ENCODE measurements at regions not wholly inside any gene's neighbourhood (a gene's known extent, or its start where the extent isn't known, plus 50 kb on each side); places are given as distances from the start of the nearest gene placed in this dataset.

DNA sequence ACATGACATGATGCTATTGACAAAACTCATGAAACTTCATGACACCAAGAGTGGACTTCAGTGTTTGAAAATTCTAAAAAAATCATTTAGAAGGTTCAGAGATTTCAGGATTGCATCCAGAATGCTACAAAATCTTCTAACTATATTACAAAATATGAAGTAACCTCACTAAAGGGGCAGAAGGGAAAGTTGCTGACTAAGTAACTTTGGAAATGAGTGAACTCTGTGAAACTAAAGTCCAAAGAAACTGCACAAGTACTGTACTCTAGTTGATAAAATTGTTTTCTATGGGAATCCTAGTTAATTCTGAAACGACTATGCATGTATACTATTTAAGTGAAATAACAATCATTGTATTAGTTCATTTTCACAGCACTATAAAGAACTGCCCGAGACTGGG, 184.4 kb downstream of the LYPLAL1 start:
- DNase-seq (ENCODE audit: low spot score), result no peak

- DNase-seq (ENCODE audit: low spot score), result no peak
Measured at GRCh38 chr1:219354962-219355361, 181.3 kb downstream of the LYPLAL1 start.

DNA sequence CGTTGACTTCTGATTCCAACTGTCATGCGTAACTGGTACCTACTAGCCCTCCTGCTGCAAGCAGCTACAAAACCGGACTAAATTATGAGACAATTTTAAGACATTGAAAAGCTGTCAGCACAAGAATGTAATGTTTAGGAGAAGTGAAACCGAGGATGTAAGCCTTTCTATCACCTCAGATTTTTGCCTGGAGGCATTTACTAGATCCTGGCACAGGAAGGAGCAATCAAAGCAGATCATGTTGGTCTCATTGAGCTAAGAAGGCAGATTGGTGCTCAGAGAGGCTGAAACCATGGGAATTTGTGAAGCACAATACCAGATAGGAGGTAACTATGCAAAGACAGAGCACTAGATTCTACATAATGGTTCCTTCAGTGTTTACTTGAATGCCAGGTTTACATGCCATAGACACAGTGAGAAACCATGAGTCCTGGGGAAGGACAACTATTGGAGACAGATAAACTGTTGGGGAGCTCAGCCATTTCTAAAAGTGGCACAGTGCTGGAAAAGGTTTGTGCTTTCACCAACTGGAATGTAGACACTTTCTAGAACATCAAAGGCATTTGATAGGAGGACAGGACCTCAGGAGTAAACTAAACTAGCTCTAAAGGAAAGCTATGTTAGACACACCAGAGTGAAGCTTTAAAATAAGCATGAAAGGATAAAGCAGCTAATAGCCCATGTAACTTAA, 179.4 kb downstream of the LYPLAL1 start:
- no peak for DNase-seq (ENCODE audit: low spot score)

- no peak for DNase-seq (ENCODE audit: low spot score)
Measured at GRCh38 chr1:219350172-219350931, 176.7 kb downstream of the LYPLAL1 start.

- DNase-seq (ENCODE audit: low spot score), result no peak
Measured at GRCh38 chr1:219347921-219348391, 174.3 kb downstream of the LYPLAL1 start.

GRCh38 chr1:219347376-219347775, 173.7 kb downstream of the LYPLAL1 start:
- no peak for DNase-seq (ENCODE audit: low spot score)

DNA sequence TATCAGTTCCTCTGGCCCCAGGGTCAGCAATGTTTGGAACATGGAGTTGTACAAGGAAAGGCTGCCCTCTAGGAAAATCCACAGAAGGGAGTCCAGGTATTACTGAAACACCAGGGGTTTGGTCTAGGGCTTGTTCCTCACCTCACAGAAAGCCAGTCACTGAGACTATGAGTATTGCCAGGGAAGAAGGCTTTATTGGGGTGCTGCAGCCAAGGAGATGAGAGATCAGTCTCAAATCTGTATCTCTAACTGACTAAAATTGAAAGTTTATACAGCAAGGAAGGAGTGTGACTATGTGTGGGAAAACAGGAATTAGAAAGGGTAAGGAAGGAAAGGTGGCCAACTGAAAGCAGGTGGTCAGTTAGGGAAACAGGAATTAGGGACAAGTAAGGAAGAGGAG, 172.3 kb downstream of the LYPLAL1 start:
- DNase-seq (ENCODE audit: low spot score), result no peak

- no peak for DNase-seq (ENCODE audit: low spot score)
Measured at GRCh38 chr1:219342836-219343235, 169.2 kb downstream of the LYPLAL1 start.

GRCh38 chr1:219340796-219341195, 167.1 kb downstream of the LYPLAL1 start:
- DNase-seq (ENCODE audit: low spot score), result no peak

GRCh38 chr1:219339466-219339865, 165.8 kb downstream of the LYPLAL1 start:
- DNase-seq (ENCODE audit: low spot score), result no peak

GRCh38 chr1:219337588-219337987, 163.9 kb downstream of the LYPLAL1 start:
- no peak for DNase-seq (ENCODE audit: low spot score)

DNA sequence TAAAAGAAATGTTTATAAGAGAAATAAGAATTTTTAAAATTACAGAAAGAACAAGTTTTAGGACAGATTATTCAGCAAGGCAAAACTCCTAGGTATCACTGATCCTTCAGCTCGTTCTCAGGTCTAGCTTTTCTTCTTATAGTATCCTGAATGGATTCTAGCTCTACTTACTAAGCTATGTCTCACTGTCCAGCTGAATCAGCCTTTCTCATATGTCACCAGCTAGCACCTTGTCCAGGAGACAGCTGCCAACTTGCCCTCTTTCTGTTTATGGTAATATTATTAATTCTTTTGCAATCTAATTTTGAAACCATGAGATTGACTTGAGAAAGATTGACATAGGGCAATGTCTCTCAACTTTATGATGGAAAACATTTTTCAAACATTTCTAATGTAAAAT, 159.9 kb downstream of the LYPLAL1 start:
- no peak for DNase-seq (ENCODE audit: low spot score)

DNA sequence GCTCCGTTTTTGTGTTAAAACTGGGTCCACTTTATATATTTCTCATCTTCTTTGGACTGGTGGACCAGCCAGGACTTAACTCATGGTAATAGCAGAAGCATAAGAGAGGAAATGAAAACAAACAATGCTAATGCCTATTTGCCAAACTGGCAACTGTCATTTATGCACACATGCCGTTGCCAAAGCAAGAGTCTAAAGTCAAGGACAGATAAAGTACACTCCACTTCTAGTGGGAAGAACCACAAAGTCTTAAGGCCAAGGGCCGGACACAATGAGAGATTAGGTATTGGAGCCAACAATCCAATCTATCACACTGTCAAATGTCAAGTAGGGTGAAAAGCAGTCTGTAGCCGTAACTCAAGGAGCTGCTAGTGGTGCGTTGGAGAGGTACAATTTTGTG, 157.7 kb downstream of the LYPLAL1 start:
- DNase-seq (ENCODE audit: low spot score), result no peak

- no peak for DNase-seq (ENCODE audit: low spot score)
Measured at GRCh38 chr1:219330669-219331068, 157.0 kb downstream of the LYPLAL1 start.

DNA sequence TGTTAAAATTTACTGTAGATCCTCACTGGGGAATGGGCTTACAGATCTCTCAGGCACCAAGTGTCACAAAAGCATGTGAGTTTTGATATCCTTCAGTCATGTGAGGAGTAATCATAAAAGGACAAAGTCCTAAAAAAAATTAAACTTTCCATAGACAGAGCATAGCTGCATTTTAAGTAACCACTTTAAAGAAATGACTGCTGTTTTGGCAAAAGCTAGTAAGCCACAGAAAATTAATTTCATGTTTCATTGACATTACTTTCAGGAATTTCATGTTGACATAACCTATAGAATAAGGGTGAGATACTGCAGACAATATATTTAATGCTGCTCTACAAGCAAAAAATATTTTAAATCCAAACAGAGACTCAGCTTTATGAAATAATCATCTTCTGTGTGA, 156.3 kb downstream of the LYPLAL1 start:
- DNase-seq (ENCODE audit: low spot score), result no peak

GRCh38 chr1:219329578-219329977, 155.9 kb downstream of the LYPLAL1 start:
- DNase-seq (ENCODE audit: low spot score), result no peak

DNA sequence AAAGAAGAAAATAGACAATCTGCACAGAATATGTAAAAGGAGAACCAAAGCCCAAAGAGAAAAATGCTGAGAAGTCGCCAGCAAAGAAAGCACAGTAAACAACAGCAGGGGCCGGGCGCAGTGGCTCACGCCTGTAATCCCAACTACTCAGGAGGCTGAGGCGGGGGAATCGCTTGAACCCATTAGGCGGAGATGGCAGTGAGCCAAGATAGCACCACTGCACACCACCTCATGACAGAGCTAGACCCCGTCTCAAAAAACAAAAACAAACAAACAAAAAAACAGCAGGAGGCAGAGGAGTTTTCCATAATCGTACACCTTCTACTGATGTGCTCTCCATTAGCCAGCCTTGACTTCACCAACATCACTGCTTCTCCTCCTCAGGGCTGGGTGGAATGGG, 153.2 kb downstream of the LYPLAL1 start:
- DNase-seq (ENCODE audit: low spot score), result no peak

DNA sequence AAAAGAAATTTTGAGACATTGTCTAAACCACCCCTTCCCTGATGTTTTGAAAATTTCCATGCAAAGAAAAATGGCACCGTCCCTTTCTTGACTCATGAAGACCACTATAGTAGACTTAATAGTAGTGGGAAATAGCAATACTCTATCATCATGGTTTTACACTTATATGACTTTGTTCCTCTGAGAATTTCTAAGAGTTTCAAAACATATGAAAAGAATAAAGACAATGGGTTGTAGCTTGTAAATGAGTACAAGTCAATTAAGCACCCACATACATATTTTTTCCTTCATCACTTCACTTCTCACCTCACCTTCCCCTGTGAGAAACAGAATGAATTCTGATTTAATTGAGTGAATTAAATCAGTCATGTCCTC, 151.7 kb downstream of the LYPLAL1 start:
- no peak for DNase-seq (ENCODE audit: low spot score)

DNA sequence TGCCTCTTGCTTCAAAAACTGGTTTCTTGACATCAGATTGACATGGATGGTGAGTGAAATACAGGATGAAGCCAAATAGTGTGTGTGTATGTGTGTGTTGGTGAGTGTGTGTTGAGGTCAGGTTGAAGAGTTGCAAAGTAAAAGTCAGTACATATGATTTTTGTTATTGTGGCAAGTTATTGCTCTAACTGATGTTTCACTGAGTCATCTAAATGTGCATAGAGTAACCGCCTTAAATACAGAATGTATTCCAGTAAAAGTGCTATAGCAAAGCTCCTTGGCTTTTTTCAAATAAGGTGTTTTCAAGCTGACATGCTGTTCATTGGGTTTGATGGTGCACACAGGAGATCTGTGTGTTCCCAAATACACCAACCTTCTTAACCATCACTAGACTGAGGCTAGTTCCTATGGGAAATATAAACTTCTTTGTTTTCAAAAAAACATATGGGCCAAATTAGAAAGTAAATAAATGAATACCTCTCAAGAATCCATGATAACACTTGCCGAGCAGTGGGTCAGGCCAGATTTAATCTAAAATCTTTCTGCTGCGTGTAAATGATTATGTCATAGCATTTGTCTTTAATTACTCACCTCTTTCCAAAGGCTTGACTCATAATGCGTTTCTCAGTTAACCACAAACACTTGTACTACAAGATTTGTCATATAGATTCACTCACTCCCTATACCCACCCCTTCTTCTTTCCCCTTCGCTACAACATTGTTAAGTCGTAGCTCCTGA, 151.1 kb downstream of the LYPLAL1 start:
- peak; percentile 73 for DNase-seq (ENCODE audit: low spot score)

GRCh38 chr1:219324171-219324570, 150.5 kb downstream of the LYPLAL1 start:
- peak; percentile 11 for DNase-seq (ENCODE audit: low spot score)

GRCh38 chr1:219323426-219323825, 149.7 kb downstream of the LYPLAL1 start:
- DNase-seq (ENCODE audit: low spot score), result peak; percentile 81

GRCh38 chr1:219322766-219323165, 149.1 kb downstream of the LYPLAL1 start:
- peak; percentile 8 for DNase-seq (ENCODE audit: low spot score)

Measured in HT-29 (cell line).